Activated CD8-positive, alpha-beta memory T cell treated with anti-CD3 and anti-CD28 coated beads for 48 hours (primary cell): ENCODE measurements at regions not wholly inside any gene's neighbourhood (a gene's known extent, or its start where the extent isn't known, plus 50 kb on each side); places are given as distances from the start of the nearest gene placed in this dataset.
"Not testable (repeated sequence)": the region's sequence is repeated elsewhere in the genome, so short reads cannot be mapped to it uniquely, and the experiment has no call there.

ENCODE experiments used
- DNase-seq, 3 experiments: peaks; one replicate each; pipeline ENCODE4 v3.0.0-alpha.2; 2020; ENCODE audit warnings: low read depth in 2 of 3, low spot score in 2 of 3

GRCh38 chr5:18216016-18216415 lies 581.8 kb downstream of the TAF11L14 start:
- no peak for DNase-seq

- DNase-seq: no peak
Measured at GRCh38 chr5:18216729-18217128, 582.5 kb downstream of the TAF11L14 start.

GRCh38 chr5:18219241-18219640 lies 585.0 kb downstream of the TAF11L14 start:
- no peak for DNase-seq

- DNase-seq: no peak
Measured at GRCh38 chr5:18220631-18221030, 586.4 kb downstream of the TAF11L14 start.

GRCh38 chr5:18236386-18236785 lies 602.1 kb downstream of the TAF11L14 start:
- DNase-seq: no peak

- no peak for DNase-seq
Measured at GRCh38 chr5:18238321-18238720, 604.1 kb downstream of the TAF11L14 start.

GRCh38 chr5:18240971-18241370 lies 606.7 kb downstream of the TAF11L14 start:
- DNase-seq: no peak

- DNase-seq: no peak
Measured at GRCh38 chr5:18243846-18244245, 609.6 kb downstream of the TAF11L14 start.

GRCh38 chr5:18244309-18244708 lies 610.0 kb downstream of the TAF11L14 start:
- no peak for DNase-seq

- DNase-seq: no peak
Measured at GRCh38 chr5:18252559-18252958, 618.3 kb downstream of the TAF11L14 start.

- DNase-seq: no peak
Measured at GRCh38 chr5:18264126-18264882, 630.0 kb downstream of the TAF11L14 start.

- no peak for DNase-seq
Measured at GRCh38 chr5:18270635-18271338, 636.5 kb downstream of the TAF11L14 start.

- DNase-seq: no peak
Measured at GRCh38 chr5:18276939-18277338, 642.7 kb downstream of the TAF11L14 start.

GRCh38 chr5:18281947-18282581 lies 647.8 kb downstream of the TAF11L14 start:
- DNase-seq: no peak

GRCh38 chr5:18285257-18285656 lies 651.0 kb downstream of the TAF11L14 start:
- DNase-seq: no peak

GRCh38 chr5:18292146-18292545 lies 657.9 kb downstream of the TAF11L14 start:
- DNase-seq: no peak

GRCh38 chr5:18295696-18296095 lies 661.4 kb downstream of the TAF11L14 start:
- DNase-seq: not testable (repeated sequence)

GRCh38 chr5:18299166-18299565 lies 664.9 kb downstream of the TAF11L14 start:
- DNase-seq: no peak

- DNase-seq: no peak
Measured at GRCh38 chr5:18305288-18305924, 671.1 kb downstream of the TAF11L14 start.

GRCh38 chr5:18311266-18311665 lies 677.0 kb downstream of the TAF11L14 start:
- no peak for DNase-seq

GRCh38 chr5:18312016-18312415 lies 677.8 kb downstream of the TAF11L14 start:
- DNase-seq: no peak
